GM21737 (cell line): ENCODE measurements at regions not wholly inside any gene's neighbourhood (a gene's known extent, or its start where the extent isn't known, plus 50 kb on each side); places are given as distances from the start of the nearest gene placed in this dataset.

Source experiments
- ATAC-seq: cut with Tn5 transposase; IDR thresholded peaks from one replicate; pipeline ENCODE4 v1.9.1; 2021; ENCODE audit warnings: mild to moderate bottlenecking, moderate library complexity; ENCODE audit not compliant: unreplicated experiment

GRCh38 chr14:46788994-46789393 lies 137.4 kb upstream of the RPL10L start:
- no peak for ATAC-seq

GRCh38 chr14:46782281-46782680 lies 130.7 kb upstream of the RPL10L start:
- ATAC-seq = no peak

GRCh38 chr14:46769292-46769691 lies 117.7 kb upstream of the RPL10L start:
- ATAC-seq = peak; percentile 98

DNA sequence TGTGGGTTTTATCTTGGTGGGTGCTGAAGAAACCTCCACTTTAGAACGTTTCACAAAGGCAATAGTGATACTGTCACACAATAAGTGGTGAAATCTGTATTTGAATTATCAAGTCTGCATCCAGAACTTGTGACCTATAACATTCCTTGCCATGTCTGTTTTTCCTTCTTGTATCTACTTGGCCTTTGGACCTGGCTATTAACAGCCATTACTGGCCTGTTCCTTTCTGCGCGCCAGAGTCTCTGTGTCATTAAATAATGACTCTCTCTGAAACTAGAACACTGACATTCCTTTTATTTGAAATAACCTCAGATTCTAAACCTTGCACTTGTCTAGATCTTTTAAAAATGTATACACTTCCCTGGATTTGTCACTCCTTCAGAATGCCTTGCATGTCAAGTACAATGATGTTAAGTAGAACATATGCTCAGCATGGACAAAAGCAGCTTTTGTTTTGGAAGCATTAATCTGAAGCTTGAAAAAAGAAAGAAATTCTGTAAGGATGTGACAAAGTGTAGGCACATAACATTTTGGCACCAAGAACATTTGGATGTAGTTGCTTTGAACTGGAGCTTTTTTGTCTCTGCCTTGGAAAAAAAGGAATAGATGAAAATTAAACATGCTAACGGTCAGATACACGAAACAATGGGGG lies 95.5 kb upstream of the RPL10L start:
- ATAC-seq = no peak

- no peak for ATAC-seq
These were observed 82.7 kb upstream of the RPL10L start for GRCh38 chr14:46734286-46734685.

DNA sequence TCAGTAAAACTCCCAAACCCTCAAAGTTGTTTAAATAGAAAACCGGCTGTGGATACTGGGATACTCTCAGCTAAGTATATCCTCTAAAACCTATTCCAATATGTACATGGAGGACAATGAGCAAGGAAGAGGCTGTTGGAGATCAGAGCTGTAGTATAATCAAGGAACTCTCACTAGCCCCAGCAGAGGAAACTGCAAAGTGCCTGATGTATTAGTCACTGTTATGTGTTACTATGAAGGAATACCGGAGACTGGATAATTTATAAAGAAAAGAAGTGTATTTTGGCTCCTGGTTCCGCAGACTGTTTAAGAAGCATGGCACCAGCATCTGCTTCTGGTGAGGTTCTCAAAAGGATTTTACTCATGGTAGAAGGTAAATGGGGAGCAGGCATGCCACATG lies 65.6 kb upstream of the RPL10L start:
- no peak for ATAC-seq
